ENCODE measurements at regions not wholly inside any gene's neighbourhood (a gene's known extent, or its start where the extent isn't known, plus 50 kb on each side); places are given as distances from the start of the nearest gene placed in this dataset.

- TF ChIP-seq EZH2 (IDR thresholded peaks at IDR 0.05; ENCODE audit: insufficient read depth, poor library complexity, severe bottlenecking) = no peak
- no peak for TF ChIP-seq EZH2phosphoT487 (IDR thresholded peaks at IDR 0.05; ENCODE audit: insufficient read depth, low read depth)
Measured at GRCh38 chr4:133594390-133595207, 445.5 kb downstream of the PCDH10 start.

Measured in GM23248 (cell line).